ENCODE measurements at regions not wholly inside any gene's neighbourhood (a gene's known extent, or its start where the extent isn't known, plus 50 kb on each side); places are given as distances from the start of the nearest gene placed in this dataset.

DNA sequence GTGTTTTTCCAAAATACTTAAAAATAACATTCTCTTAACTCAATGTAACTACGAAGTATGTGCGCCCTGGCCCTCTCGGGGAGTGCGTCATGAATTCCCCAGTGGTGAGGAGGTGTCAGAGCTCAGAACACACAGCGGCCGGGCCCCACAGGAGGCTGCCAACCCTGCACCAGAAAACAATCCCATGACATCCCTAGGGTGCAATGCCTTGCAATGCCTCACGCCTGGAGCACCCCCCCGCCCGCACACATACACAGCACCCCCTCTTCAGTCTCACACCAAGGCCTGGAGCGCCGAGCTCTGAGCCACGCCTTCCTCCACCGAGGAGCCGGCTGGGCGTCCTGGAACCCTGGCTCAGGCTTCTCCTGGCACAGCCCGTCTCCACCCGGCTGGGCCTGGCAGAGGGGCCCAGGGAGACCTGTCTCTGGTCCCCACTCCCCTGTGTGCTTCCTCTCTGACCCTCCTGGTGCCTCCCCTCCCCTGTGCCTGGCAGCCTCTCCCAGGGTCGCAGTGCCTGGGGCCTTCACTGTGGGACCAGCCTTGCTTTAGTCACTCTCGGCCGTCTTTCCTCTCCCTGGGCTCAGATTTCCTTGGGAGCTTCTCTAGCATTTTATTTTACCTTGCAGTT lies 108.2 kb upstream of the ADRA2C start:
- DNase-seq (ENCODE audit: low read depth), result no peak
- no peak overlapping the region for H3K4me3 ChIP-seq (ENCODE audit: low read depth, low read length)
- TF ChIP-seq POLR2A (IDR thresholded peaks at IDR 0.05; ENCODE audit: extremely low read depth, insufficient read length) (no peak), MYC (IDR thresholded peaks at IDR 0.05; ENCODE audit: low read depth, low read length) (no peak)
- TF ChIP-seq, protein P1, sequence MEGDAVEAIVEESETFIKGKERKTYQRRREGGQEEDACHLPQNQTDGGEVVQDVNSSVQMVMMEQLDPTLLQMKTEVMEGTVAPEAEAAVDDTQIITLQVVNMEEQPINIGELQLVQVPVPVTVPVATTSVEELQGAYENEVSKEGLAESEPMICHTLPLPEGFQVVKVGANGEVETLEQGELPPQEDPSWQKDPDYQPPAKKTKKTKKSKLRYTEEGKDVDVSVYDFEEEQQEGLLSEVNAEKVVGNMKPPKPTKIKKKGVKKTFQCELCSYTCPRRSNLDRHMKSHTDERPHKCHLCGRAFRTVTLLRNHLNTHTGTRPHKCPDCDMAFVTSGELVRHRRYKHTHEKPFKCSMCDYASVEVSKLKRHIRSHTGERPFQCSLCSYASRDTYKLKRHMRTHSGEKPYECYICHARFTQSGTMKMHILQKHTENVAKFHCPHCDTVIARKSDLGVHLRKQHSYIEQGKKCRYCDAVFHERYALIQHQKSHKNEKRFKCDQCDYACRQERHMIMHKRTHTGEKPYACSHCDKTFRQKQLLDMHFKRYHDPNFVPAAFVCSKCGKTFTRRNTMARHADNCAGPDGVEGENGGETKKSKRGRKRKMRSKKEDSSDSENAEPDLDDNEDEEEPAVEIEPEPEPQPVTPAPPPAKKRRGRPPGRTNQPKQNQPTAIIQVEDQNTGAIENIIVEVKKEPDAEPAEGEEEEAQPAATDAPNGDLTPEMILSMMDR (IDR thresholded peaks at IDR 0.05; ENCODE audit: low read depth, low read length), result no peak
- TF ChIP-seq, protein P2, sequence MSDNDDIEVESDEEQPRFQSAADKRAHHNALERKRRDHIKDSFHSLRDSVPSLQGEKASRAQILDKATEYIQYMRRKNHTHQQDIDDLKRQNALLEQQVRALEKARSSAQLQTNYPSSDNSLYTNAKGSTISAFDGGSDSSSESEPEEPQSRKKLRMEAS (IDR thresholded peaks at IDR 0.05; ENCODE audit: low read depth, low read length), result no peak

DNA sequence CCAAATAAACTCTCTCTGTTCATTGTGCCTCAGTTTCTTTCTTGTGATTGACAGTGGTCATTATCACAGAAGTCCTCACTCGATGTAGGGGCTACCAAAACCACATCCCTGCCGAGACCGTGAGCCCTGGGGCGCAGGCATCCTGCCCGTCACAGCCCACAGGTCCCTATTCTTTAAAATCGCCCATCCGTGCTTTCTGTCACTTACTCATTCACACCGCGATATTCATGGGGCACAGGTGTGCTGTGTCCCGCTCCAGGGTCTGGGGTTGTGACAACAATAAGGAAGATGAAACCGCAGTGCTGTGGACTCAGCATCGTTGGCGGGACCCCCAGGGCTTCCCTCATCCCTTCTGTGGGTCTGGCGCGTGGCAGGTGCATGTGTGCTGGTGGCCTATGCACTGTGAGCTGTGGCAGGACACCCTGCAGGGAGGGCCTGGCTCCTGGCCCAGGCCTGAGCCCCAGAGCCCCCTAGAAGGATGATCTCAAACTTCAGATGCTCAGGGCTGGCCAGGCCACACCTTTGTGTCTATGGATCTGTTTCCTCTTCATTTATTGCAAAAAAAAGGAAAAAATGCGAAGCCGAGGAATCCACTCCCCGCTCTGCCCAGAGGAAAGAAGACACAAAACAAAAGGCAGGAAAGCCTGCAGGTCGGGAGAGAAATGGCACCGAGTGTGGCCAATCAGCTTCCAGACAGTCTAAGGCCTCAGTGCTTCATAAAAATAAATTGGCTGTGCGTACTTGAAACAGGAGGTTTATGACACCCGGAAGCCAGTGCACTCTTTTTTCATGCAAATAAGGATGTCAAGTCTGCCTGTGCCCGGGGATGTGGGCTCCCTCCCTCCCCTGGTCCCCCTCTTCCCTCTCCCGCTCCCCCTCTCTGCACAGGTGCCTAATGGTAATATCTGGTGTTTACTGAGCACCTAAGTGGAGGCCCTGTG lies 109.5 kb upstream of the ADRA2C start:
- no peak for TF ChIP-seq MYC (IDR thresholded peaks at IDR 0.05; ENCODE audit: low read depth, low read length)
- TF ChIP-seq, protein P2 (IDR thresholded peaks at IDR 0.05; ENCODE audit: low read depth, low read length), result no peak
- no peak for TF ChIP-seq POLR2A (IDR thresholded peaks at IDR 0.05; ENCODE audit: extremely low read depth, insufficient read length)
- TF ChIP-seq, protein P1 (IDR thresholded peaks at IDR 0.05; ENCODE audit: low read depth, low read length), result no peak
- no peak overlapping the region for H3K4me3 ChIP-seq (ENCODE audit: low read depth, low read length)
- DNase-seq (ENCODE audit: low read depth), result no peak

DNA sequence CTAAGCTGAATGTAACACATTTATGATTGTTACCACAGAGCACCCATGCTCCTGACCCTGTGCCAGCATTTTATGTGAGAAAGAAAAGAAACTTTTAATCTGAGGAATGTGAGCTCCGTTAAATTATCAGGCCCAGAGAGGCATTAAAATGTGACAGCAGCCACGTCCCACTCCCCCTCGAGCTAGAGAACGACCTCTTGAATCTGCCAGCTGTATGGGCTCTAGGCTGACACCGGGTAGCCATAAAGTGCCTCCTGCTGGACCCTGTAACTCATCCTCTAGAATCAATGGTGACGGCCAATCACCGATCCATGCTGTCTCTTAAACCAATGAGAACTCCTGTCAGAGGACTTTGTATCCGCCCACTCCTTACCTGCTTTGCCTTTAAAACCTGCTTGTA lies 110.2 kb upstream of the ADRA2C start:
- TF ChIP-seq, protein P1 (IDR thresholded peaks at IDR 0.05; ENCODE audit: low read depth, low read length), result no peak
- TF ChIP-seq MYC (IDR thresholded peaks at IDR 0.05; ENCODE audit: low read depth, low read length) (no peak), POLR2A (IDR thresholded peaks at IDR 0.05; ENCODE audit: extremely low read depth, insufficient read length) (no peak)
- TF ChIP-seq, protein P2 (IDR thresholded peaks at IDR 0.05; ENCODE audit: low read depth, low read length), result no peak
- H3K4me3 ChIP-seq (ENCODE audit: low read depth, low read length), result no peak overlapping the region
- no peak for DNase-seq (ENCODE audit: low read depth)

DNA sequence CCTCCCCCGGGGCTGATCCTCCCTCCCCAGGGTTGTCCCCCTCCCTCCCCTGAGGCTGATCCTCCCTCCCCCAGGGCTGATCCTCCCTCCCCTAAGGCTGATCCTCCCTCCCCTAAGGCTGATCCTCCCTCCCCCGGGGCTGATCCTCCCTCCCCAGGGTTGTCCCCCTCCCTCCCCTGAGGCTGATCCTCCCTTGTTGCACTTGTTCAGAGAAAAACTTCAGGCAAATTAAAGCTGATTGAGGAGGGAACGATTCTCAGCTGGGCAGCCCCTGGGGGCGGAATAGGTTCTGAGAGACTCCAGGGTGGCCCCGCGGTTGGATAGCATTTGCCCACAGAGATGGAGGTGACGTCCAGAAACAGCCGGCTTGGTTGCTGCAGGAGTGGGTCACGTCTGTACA lies 110.7 kb upstream of the ADRA2C start:
- TF ChIP-seq POLR2A (IDR thresholded peaks at IDR 0.05; ENCODE audit: extremely low read depth, insufficient read length) (no peak), MYC (IDR thresholded peaks at IDR 0.05; ENCODE audit: low read depth, low read length) (no peak)
- TF ChIP-seq, protein P1 (IDR thresholded peaks at IDR 0.05; ENCODE audit: low read depth, low read length), result no peak
- TF ChIP-seq, protein P2 (IDR thresholded peaks at IDR 0.05; ENCODE audit: low read depth, low read length), result no peak
- DNase-seq (ENCODE audit: low read depth), result no peak
- H3K4me3 ChIP-seq (ENCODE audit: low read depth, low read length), result no peak overlapping the region

DNA sequence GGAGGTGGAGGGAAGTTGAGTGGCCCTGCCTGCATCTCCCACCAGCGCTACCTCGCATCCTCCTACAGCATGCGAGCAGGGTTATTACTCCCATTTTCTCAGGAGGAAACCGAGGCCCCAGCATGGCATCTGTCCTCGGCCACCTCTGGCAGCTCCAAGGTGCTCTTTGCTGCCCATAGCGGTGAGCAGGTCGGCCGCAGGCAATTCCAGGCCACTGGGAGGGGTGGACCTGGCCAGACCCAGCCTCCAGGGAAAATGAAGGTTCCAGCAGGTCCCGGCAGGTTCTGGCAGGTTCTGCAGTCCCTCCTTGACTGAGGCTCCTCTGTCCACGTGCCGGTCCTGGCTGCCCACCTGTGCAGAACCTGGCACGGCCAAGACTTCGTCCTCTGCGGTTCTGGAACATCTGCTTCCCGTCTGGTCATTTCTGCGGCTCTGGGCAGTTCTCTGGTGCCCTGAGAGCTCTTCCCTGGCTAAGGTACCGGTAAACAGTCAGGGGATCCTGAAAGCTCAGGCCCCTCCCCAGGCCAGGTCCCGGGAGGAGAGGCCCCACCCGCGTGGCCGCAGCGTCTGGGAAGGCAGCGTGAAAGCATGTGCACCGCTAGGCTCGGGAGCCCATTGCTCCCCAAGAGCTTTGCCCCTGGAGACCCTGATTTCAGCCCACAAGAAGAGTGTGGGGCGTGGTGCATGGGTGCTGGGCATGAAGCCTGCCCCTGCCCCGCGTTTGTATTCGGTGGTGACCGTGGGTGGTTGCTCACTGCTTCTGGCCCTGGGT lies 112.0 kb upstream of the ADRA2C start:
- no peak for DNase-seq (ENCODE audit: low read depth)
- no peak overlapping the region for H3K4me3 ChIP-seq (ENCODE audit: low read depth, low read length)
- no peak for TF ChIP-seq POLR2A (IDR thresholded peaks at IDR 0.05; ENCODE audit: extremely low read depth, insufficient read length)
- TF ChIP-seq, protein P2 (IDR thresholded peaks at IDR 0.05; ENCODE audit: low read depth, low read length), result no peak
